HEK293 (cell line): ENCODE measurements at regions not wholly inside any gene's neighbourhood (a gene's known extent, or its start where the extent isn't known, plus 50 kb on each side); places are given as distances from the start of the nearest gene placed in this dataset.

Source experiments
- CTCF ChIA-PET: fragments of 350-600 bp; formaldehyde crosslinking; extraction: SDS; loops from one replicate; lab custom pipeline; 2021; ENCODE audit warnings: antibody characterized with exemption; lab: Yijun Ruan, JAX
- POLR2A ChIA-PET: fragments of 300-600 bp; formaldehyde crosslinking; extraction: SDS; loops from one replicate; lab custom pipeline; 2020; ENCODE audit warnings: antibody characterized with exemption, inconsistent platforms; lab: Yijun Ruan, JAX
- H3K27ac ChIP-seq: fragments of 200-500 bp; sonication (Bioruptor generic); 2 replicates; pipeline ENCODE4 v1.5.1; 2014; ENCODE audit warnings: low read depth, low read length, control low read depth, inconsistent platforms; ENCODE audit errors: extremely low read depth
- H3K36me3 ChIP-seq, 2 experiments: fragments of 200-500 bp in 1 of 2; sonication (Bioruptor generic) in 1 of 2; 1 replicate in 1 of 2; 2 replicates in 1 of 2; pipeline ENCODE4 v1.5.1; 2014 to 2017; ENCODE audit warnings: inconsistent platforms in 2 of 2, low read length in 2 of 2; ENCODE audit not compliant: control insufficient read depth in 2 of 2, insufficient read depth in 1 of 2
- H3K4me1 ChIP-seq: fragments of 200-500 bp; sonication (Bioruptor generic); 2 replicates; pipeline ENCODE4 v1.5.1; 2014; ENCODE audit warnings: mild to moderate bottlenecking, low read length, inconsistent platforms; ENCODE audit not compliant: control insufficient read depth, insufficient read depth
- H3K4me3 ChIP-seq: 2 replicates; pipeline ENCODE4 v1.5.1; 2011; ENCODE audit warnings: low read depth, mild to moderate bottlenecking, control low read depth, low read length, moderate library complexity
- H3K9me3 ChIP-seq: fragments of 200-500 bp; sonication (Bioruptor generic); 2 replicates; pipeline ENCODE4 v1.5.1; 2014; ENCODE audit warnings: low read depth, low read length, inconsistent platforms; ENCODE audit not compliant: control insufficient read depth, insufficient read depth
- FEZF1 ChIP-seq: fragments of 450-650 bp; formaldehyde crosslinking; IDR thresholded peaks from 2 replicates; pipeline ENCODE4 v1.5.1; 2016; ENCODE audit warnings: missing biosample characterization, missing genetic modification characterization
- MZF1 ChIP-seq: fragments of 450-650 bp; formaldehyde crosslinking; IDR thresholded peaks from 2 replicates; pipeline ENCODE4 v1.5.1; 2017; ENCODE audit warnings: missing biosample characterization, missing genetic modification characterization, borderline replicate concordance
- RBAK ChIP-seq: fragments of 450-650 bp; formaldehyde crosslinking; IDR thresholded peaks from 2 replicates; pipeline ENCODE4 v1.5.1; 2016; ENCODE audit warnings: missing biosample characterization, missing genetic modification characterization
- SETDB1 ChIP-seq: IDR thresholded peaks from one replicate; pipeline ENCODE4 v1.6.1; 2017; ENCODE audit warnings: mild to moderate bottlenecking, low read length, moderate library complexity, mixed read lengths; ENCODE audit not compliant: insufficient read length
- ZBTB7A ChIP-seq: fragments of 450-650 bp; formaldehyde crosslinking; IDR thresholded peaks from 2 replicates; pipeline ENCODE4 v1.5.1; 2016; ENCODE audit warnings: low read depth, missing biosample characterization, missing genetic modification characterization
- ZIC2 ChIP-seq: fragments of 450-650 bp; formaldehyde crosslinking; IDR thresholded peaks from 2 replicates; pipeline ENCODE4 v1.5.1; 2016; ENCODE audit warnings: missing biosample characterization, missing genetic modification characterization
- ZNF132 ChIP-seq: fragments of 450-650 bp; formaldehyde crosslinking; IDR thresholded peaks from 2 replicates; pipeline ENCODE4 v1.5.1; 2017; ENCODE audit warnings: missing biosample characterization, missing genetic modification characterization, borderline replicate concordance
- ZNF211 ChIP-seq: fragments of 450-650 bp; formaldehyde crosslinking; IDR thresholded peaks from 2 replicates; pipeline ENCODE4 v1.5.1; 2016; ENCODE audit warnings: low read depth, missing biosample characterization, missing genetic modification characterization
- ZNF223 ChIP-seq: fragments of 450-650 bp; formaldehyde crosslinking; IDR thresholded peaks from 2 replicates; pipeline ENCODE4 v1.5.1; 2016; ENCODE audit warnings: missing biosample characterization, missing genetic modification characterization
- ZNF274 ChIP-seq, 2 experiments: fragments of 200-500 bp in 1 of 2; fragments of 450-650 bp in 1 of 2; sonication (Bioruptor generic) in 1 of 2; formaldehyde crosslinking in 1 of 2; IDR thresholded peaks; 2 replicates each; pipeline versions ENCODE4 v1.5.1 to v1.6.1; 2014 to 2016; ENCODE audit warnings: borderline replicate concordance in 1 of 2, inconsistent platforms in 1 of 2, low read length in 1 of 2, missing biosample characterization in 1 of 2, missing genetic modification characterization in 1 of 2
- ZNF350 ChIP-seq: fragments of 450-650 bp; formaldehyde crosslinking; IDR thresholded peaks from 2 replicates; pipeline ENCODE4 v1.5.0; 2017; ENCODE audit warnings: missing biosample characterization, mild to moderate bottlenecking, missing genetic modification characterization
- ZNF366 ChIP-seq: fragments of 450-650 bp; formaldehyde crosslinking; conservative IDR thresholded peaks from 2 replicates; pipeline ENCODE4 v1.5.1; 2016; ENCODE audit warnings: missing biosample characterization, missing genetic modification characterization
- ZNF416 ChIP-seq: fragments of 450-650 bp; formaldehyde crosslinking; IDR thresholded peaks from 2 replicates; pipeline ENCODE4 v1.5.1; 2016; ENCODE audit warnings: missing biosample characterization, missing genetic modification characterization
- ZNF747 ChIP-seq: fragments of 450-650 bp; formaldehyde crosslinking; IDR thresholded peaks from 2 replicates; pipeline ENCODE4 v1.5.1; 2016; ENCODE audit warnings: missing biosample characterization, missing genetic modification characterization
- ZNF776 ChIP-seq: fragments of 450-650 bp; formaldehyde crosslinking; IDR thresholded peaks from 2 replicates; pipeline ENCODE4 v1.5.0; 2017; ENCODE audit warnings: missing biosample characterization, missing genetic modification characterization, borderline replicate concordance
- TF ChIP-seq, protein P1 (sequence below): fragments of 450-650 bp; formaldehyde crosslinking; IDR thresholded peaks from 2 replicates; pipeline ENCODE4 v1.5.1; 2016; ENCODE audit warnings: missing biosample characterization, missing genetic modification characterization
- TF ChIP-seq, protein P2 (sequence below): fragments of 450-650 bp; formaldehyde crosslinking; IDR thresholded peaks from 2 replicates; pipeline ENCODE4 v1.5.1; 2017; ENCODE audit warnings: missing biosample characterization, mild to moderate bottlenecking, missing genetic modification characterization, moderate library complexity
- TF ChIP-seq, protein P3 (sequence below): fragments of 450-650 bp; formaldehyde crosslinking; IDR thresholded peaks from 2 replicates; pipeline ENCODE4 v1.5.1; 2017; ENCODE audit warnings: missing biosample characterization, missing genetic modification characterization
- TF ChIP-seq, protein P4 (sequence below): fragments of 450-650 bp; formaldehyde crosslinking; IDR thresholded peaks from 2 replicates; pipeline ENCODE4 v1.5.1; 2017; ENCODE audit warnings: missing biosample characterization, missing genetic modification characterization
- TF ChIP-seq, protein P5 (sequence below): fragments of 450-650 bp; formaldehyde crosslinking; IDR thresholded peaks from 2 replicates; pipeline ENCODE4 v1.5.1; 2016; ENCODE audit warnings: missing biosample characterization, missing genetic modification characterization

DNA sequence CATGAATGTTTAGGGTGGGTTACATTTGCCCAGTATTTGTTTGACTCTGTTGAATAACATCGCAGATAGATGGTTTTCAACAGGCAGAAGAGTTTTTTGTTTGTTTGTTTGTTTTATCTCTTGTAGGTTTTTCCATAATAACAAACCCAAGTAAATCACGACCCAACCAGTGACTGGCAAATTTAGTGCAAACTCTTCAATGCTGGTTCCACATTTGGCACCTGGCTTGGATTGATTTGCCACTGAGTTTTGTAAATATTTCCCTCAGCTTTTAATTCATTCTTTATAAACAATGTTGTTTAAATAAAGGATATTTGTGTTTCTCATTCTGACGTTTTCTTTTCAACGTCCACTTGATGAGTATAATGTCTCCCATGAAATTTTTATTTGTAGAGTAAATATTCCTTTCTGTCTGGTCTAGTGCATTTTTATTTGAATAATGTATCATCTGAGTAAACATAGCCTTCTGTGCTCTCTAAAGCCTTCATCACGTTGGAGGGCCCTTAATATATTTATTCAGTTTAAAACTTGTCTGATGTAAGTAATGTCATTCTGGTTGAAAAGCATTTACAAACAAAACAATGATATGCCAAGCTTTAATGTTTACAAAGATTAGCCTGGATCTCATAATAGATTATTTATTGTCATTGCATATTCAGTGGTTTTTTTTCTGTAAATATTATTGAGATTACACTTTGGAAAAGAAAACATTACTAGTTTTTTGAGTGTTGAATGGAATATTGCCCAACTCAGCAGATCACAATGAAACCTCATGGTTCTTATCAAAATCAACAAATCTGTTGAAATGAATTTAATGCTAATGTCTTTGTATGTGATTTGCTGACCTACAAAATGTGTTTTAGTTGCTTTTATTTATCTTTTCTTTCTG, 90.4 kb upstream of the PEG3 start:
- H3K4me3 ChIP-seq: no peak overlapping the region
- ChIA-PET POLR2A (no interaction called here), CTCF (no interaction called here)
- H3K36me3 ChIP-seq: no peaks in the 10 kb centered on the region
- no peaks in the 10 kb centered on the region for H3K4me1 ChIP-seq
- H3K9me3 ChIP-seq: no peaks in the 10 kb centered on the region
- no peak overlapping the region for H3K27ac ChIP-seq
- TF ChIP-seq ZNF776 (tag by site-specific recombination) (no peak), ZNF132 (no peak), FEZF1 (tag by site-specific recombination) (no peak)
- TF ChIP-seq, protein P1, sequence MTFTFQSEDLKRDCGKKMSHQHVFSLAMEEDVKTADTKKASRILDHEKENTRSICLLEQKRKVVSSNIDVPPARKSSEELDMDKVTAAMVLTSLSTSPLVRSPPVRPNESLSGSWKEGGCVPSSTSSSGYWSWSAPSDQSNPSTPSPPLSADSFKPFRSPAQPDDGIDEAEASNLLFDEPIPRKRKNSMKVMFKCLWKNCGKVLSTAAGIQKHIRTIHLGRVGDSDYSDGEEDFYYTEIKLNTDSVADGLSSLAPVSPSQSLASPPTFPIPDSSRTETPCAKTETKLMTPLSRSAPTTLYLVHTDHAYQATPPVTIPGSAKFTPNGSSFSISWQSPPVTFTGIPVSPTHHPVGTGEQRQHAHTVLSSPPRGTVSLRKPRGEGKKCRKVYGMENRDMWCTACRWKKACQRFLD (tag by site-specific recombination): no peak
- TF ChIP-seq, protein P2, sequence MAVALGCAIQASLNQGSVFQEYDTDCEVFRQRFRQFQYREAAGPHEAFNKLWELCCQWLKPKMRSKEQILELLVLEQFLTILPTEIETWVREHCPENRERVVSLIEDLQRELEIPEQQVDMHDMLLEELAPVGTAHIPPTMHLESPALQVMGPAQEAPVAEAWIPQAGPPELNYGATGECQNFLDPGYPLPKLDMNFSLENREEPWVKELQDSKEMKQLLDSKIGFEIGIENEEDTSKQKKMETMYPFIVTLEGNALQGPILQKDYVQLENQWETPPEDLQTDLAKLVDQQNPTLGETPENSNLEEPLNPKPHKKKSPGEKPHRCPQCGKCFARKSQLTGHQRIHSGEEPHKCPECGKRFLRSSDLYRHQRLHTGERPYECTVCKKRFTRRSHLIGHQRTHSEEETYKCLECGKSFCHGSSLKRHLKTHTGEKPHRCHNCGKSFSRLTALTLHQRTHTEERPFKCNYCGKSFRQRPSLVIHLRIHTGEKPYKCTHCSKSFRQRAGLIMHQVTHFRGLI (tag by site-specific recombination): no peak
- TF ChIP-seq, protein P3, sequence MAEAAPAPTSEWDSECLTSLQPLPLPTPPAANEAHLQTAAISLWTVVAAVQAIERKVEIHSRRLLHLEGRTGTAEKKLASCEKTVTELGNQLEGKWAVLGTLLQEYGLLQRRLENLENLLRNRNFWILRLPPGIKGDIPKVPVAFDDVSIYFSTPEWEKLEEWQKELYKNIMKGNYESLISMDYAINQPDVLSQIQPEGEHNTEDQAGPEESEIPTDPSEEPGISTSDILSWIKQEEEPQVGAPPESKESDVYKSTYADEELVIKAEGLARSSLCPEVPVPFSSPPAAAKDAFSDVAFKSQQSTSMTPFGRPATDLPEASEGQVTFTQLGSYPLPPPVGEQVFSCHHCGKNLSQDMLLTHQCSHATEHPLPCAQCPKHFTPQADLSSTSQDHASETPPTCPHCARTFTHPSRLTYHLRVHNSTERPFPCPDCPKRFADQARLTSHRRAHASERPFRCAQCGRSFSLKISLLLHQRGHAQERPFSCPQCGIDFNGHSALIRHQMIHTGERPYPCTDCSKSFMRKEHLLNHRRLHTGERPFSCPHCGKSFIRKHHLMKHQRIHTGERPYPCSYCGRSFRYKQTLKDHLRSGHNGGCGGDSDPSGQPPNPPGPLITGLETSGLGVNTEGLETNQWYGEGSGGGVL (tag by site-specific recombination): no peak
- TF ChIP-seq, all 188 proteins: peak for 0

DNA sequence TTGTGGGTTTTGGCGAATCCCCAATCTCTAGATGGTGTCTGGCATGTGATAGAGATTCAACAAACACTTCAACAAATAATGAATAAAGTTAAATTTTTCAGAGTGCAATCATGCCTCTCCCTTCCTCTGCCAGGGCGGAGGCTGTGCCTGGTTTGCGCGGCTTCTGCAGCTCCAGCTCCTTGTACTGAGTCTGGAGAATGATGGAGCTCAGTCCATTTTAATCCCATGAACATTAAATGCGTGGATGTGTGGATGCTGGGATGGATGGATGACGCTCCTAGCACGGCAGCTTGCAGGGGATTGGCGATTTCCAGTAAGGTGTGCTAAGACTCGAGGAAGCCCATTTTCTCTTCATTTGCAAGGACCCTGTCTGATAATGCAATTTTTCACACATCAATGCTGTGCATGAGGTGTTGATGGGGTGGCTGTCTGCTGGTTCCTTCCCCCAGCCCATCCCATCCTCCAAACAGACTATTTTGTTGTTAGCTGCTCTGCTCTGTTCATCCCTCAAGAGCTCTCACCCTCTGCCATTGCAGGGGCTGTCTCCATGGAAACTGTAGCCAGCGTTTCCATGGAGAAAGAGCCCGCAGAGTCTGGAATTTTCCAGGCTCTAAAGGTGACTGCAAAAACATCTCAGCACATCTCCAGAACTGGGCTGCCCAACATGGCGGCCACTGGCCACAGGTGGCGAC, 92.6 kb upstream of the PEG3 start:
- CTCF ChIA-PET: interaction anchor here (0.7 kb wide), 1 partner anchor 680 kb away, joined by 3 read pairs; no protein-coding TSS in a partner anchor
- no peaks in the 10 kb centered on the region for H3K36me3 ChIP-seq
- H3K4me1 ChIP-seq: no peaks in the 10 kb centered on the region
- no peak overlapping the region for H3K4me3 ChIP-seq
- TF ChIP-seq ZNF350 (tag by site-specific recombination) (no peak), ZNF274 (IDR thresholded peaks at IDR 0.05; ENCODE audit: low read length) (no peak), ZNF274 (tag by site-specific recombination; IDR thresholded peaks at IDR 0.05; ENCODE audit: borderline replicate concordance) (no peak), ZNF416 (no peak), ZNF366 (tag by site-specific recombination) (no peak), RBAK (tag by site-specific recombination) (no peak), ZNF223 (tag by site-specific recombination) (no peak), ZNF747 (no peak), SETDB1 (no peak), ZBTB7A (no peak), MZF1 (tag by site-specific recombination) (no peak), ZIC2 (tag by site-specific recombination) (no peak), ZNF211 (tag by site-specific recombination) (no peak)
- TF ChIP-seq, protein P4, sequence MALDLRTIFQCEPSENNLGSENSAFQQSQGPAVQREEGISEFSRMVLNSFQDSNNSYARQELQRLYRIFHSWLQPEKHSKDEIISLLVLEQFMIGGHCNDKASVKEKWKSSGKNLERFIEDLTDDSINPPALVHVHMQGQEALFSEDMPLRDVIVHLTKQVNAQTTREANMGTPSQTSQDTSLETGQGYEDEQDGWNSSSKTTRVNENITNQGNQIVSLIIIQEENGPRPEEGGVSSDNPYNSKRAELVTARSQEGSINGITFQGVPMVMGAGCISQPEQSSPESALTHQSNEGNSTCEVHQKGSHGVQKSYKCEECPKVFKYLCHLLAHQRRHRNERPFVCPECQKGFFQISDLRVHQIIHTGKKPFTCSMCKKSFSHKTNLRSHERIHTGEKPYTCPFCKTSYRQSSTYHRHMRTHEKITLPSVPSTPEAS (tag by site-specific recombination): no peak
- TF ChIP-seq, protein P5, sequence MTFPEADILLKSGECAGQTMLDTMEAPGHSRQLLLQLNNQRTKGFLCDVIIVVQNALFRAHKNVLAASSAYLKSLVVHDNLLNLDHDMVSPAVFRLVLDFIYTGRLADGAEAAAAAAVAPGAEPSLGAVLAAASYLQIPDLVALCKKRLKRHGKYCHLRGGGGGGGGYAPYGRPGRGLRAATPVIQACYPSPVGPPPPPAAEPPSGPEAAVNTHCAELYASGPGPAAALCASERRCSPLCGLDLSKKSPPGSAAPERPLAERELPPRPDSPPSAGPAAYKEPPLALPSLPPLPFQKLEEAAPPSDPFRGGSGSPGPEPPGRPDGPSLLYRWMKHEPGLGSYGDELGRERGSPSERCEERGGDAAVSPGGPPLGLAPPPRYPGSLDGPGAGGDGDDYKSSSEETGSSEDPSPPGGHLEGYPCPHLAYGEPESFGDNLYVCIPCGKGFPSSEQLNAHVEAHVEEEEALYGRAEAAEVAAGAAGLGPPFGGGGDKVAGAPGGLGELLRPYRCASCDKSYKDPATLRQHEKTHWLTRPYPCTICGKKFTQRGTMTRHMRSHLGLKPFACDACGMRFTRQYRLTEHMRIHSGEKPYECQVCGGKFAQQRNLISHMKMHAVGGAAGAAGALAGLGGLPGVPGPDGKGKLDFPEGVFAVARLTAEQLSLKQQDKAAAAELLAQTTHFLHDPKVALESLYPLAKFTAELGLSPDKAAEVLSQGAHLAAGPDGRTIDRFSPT: no peak
- POLR2A ChIA-PET: no interaction called here
- no peak overlapping the region for H3K27ac ChIP-seq
- H3K9me3 ChIP-seq: no peaks in the 10 kb centered on the region
